ENCODE measurements at regions not wholly inside any gene's neighbourhood (a gene's known extent, or its start where the extent isn't known, plus 50 kb on each side); places are given as distances from the start of the nearest gene placed in this dataset.

DNA sequence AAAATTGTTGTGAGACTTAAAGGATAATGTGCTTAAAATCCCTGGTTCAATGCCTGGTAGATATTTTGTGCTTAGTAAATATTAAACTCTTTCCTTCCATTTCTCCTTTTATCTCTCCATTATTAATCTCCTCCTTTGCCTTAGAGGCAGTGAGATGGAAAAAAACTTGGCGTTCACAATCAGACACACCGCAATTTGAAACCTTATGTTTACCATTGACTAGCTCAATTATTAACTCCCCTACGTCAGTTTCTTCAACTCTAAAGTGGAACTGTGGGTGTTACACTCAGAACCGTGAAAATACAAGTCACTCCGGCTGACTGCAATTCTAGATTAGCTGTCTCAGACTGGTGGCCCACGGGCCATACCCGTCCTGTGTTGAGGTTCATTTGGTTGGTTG lies 327.2 kb downstream of the DEPDC1B start:
- H3K9me3 ChIP-seq = no peaks in the 10 kb centered on the region
- no peak overlapping the region for H3K27ac ChIP-seq (replicated peaks in 1 of 4)
- no peak for DNase-seq (ENCODE audit: extremely low spot score)
- TF ChIP-seq EP300 (IDR thresholded peaks at IDR 0.05) (no peak), POLR2AphosphoS5 (IDR thresholded peaks at IDR 0.05) (no peak), POLR2A (IDR thresholded peaks at IDR 0.05; ENCODE audit: low read depth) (no peak)
- TF ChIP-seq, protein P1, sequence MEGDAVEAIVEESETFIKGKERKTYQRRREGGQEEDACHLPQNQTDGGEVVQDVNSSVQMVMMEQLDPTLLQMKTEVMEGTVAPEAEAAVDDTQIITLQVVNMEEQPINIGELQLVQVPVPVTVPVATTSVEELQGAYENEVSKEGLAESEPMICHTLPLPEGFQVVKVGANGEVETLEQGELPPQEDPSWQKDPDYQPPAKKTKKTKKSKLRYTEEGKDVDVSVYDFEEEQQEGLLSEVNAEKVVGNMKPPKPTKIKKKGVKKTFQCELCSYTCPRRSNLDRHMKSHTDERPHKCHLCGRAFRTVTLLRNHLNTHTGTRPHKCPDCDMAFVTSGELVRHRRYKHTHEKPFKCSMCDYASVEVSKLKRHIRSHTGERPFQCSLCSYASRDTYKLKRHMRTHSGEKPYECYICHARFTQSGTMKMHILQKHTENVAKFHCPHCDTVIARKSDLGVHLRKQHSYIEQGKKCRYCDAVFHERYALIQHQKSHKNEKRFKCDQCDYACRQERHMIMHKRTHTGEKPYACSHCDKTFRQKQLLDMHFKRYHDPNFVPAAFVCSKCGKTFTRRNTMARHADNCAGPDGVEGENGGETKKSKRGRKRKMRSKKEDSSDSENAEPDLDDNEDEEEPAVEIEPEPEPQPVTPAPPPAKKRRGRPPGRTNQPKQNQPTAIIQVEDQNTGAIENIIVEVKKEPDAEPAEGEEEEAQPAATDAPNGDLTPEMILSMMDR (IDR thresholded peaks at IDR 0.05) = no peak
- H3K36me3 ChIP-seq = no peaks in the 10 kb centered on the region
- H3K27me3 ChIP-seq = no peaks in the 10 kb centered on the region
- intact Hi-C loops (cut with DNase I) = no loop called here
- H3K4me1 ChIP-seq = no peaks in the 10 kb centered on the region
- 92% methylated on average over 7 of the region's 7 CpGs for WGBS
- H3K4me3 ChIP-seq = no peak overlapping the region

GRCh38 chr5:60371065-60371464 lies 328.9 kb downstream of the DEPDC1B start:
- WGBS = 89% methylated on average over 7 of the region's 7 CpGs
- H3K4me1 ChIP-seq = peaks cover 0 to 7% (median 2%) of the 10 kb centered on the region in 4 donors
- H3K27ac ChIP-seq (replicated peaks in 1 of 4) = no peak overlapping the region
- intact Hi-C loops (cut with DNase I) = no loop called here
- no peaks in the 10 kb centered on the region for H3K27me3 ChIP-seq
- H3K36me3 ChIP-seq = no peaks in the 10 kb centered on the region
- no peak overlapping the region for H3K4me3 ChIP-seq
- no peak for DNase-seq (ENCODE audit: extremely low spot score)
- no peak for TF ChIP-seq EP300 (IDR thresholded peaks at IDR 0.05)
- no peak for TF ChIP-seq POLR2A (IDR thresholded peaks at IDR 0.05; ENCODE audit: low read depth)
- no peak for TF ChIP-seq POLR2AphosphoS5 (IDR thresholded peaks at IDR 0.05)
- TF ChIP-seq, protein P1 (IDR thresholded peaks at IDR 0.05) = no peak
- no peaks in the 10 kb centered on the region for H3K9me3 ChIP-seq

DNA sequence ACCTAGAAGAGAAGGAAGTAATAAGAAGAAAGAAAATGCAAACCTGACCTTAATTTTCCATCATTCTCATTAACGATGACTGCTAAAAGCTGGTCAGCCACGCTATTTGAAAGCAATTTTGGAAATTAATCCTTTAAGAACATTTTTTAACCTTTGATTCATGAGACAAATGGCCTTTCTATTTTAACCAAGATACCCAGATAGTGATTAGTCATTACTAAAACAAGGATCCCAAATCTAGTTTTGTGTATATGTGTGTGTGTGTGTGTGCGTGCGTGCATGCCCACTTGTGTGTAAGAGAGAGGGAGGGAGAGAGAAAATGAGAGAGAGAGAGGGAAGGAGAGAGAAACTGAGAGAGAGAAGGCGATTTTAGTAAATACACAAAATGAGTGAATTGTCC lies 329.5 kb downstream of the DEPDC1B start:
- no peak for DNase-seq (ENCODE audit: extremely low spot score)
- intact Hi-C loops (cut with DNase I) = no loop called here
- Histone ChIP-seq H3K4me3 (no peak overlapping the region), H3K36me3 (no peaks in the 10 kb centered on the region), H3K27me3 (no peaks in the 10 kb centered on the region), H3K4me1 (peaks cover 0 to 7% (median 2%) of the 10 kb centered on the region in 4 donors), H3K27ac (replicated peaks in 1 of 4) (no peak overlapping the region), H3K9me3 (no peaks in the 10 kb centered on the region)
- TF ChIP-seq EP300 (IDR thresholded peaks at IDR 0.05) (no peak), POLR2A (IDR thresholded peaks at IDR 0.05; ENCODE audit: low read depth) (no peak), POLR2AphosphoS5 (IDR thresholded peaks at IDR 0.05) (no peak)
- TF ChIP-seq, protein P1 (IDR thresholded peaks at IDR 0.05) = no peak
- 81% methylated on average over 5 of the region's 5 CpGs for WGBS

DNA sequence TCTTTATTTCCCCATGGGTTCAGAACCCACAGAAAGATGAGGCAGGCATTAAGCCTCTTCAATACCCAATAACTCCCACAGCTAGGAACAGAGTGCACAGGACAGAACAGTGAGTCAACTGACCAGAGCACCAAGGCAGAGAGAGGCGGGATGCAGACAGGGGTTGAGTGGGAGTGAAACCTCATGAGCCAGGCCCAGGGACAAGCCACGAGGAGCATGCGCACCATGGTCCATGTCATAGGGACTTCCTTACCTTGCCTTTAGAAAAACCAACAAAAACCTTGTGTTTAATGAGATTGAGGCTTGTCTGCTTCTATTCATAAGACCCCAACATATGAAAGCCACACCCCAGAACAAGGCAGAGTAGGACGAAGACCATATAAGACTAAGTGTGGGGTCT lies 330.6 kb downstream of the DEPDC1B start:
- no peak overlapping the region for H3K4me3 ChIP-seq
- WGBS = 96% methylated on average over 4 of the region's 4 CpGs
- intact Hi-C loops (cut with DNase I) = no loop called here
- TF ChIP-seq EP300 (IDR thresholded peaks at IDR 0.05) = no peak
- TF ChIP-seq POLR2AphosphoS5 (IDR thresholded peaks at IDR 0.05) = no peak
- TF ChIP-seq POLR2A (IDR thresholded peaks at IDR 0.05; ENCODE audit: low read depth) = no peak
- TF ChIP-seq, protein P1 (IDR thresholded peaks at IDR 0.05) = no peak
- no peaks in the 10 kb centered on the region for H3K9me3 ChIP-seq
- H3K27me3 ChIP-seq = no peaks in the 10 kb centered on the region
- H3K27ac ChIP-seq (replicated peaks in 1 of 4) = no peak overlapping the region
- no peak for DNase-seq (ENCODE audit: extremely low spot score)
- H3K4me1 ChIP-seq = peaks cover 0 to 7% (median 2%) of the 10 kb centered on the region in 4 donors
- no peaks in the 10 kb centered on the region for H3K36me3 ChIP-seq

DNA sequence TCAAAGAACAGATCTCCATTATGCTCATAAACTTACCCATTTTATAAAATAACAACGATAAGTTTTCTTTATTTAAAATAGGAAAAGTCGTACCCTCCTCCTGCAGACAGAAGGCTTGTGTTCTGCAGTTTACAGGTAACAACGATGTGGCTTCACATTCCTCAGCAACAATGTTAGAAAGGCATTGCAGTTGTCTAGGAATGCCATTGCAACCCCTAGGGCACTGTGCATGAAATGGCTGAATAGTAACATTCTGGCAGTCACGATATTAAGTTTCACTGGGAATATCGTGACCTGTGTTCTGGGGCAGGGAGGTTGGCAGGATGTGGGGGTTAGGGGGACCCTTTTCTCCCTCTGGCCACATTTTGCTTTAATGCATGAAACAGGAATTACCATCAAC lies 331.9 kb downstream of the DEPDC1B start:
- H3K36me3 ChIP-seq = no peaks in the 10 kb centered on the region
- no peak for DNase-seq (ENCODE audit: extremely low spot score)
- TF ChIP-seq EP300 (IDR thresholded peaks at IDR 0.05) (no peak), POLR2A (IDR thresholded peaks at IDR 0.05; ENCODE audit: low read depth) (no peak), POLR2AphosphoS5 (IDR thresholded peaks at IDR 0.05) (no peak)
- TF ChIP-seq, protein P1 (IDR thresholded peaks at IDR 0.05) = no peak
- intact Hi-C loops (cut with DNase I) = no loop called here
- no peaks in the 10 kb centered on the region for H3K27me3 ChIP-seq
- H3K4me3 ChIP-seq = no peak overlapping the region
- no peak overlapping the region for H3K27ac ChIP-seq (replicated peaks in 1 of 4)
- WGBS = 91% methylated on average over 5 of the region's 5 CpGs
- peaks cover 0 to 7% (median 2%) of the 10 kb centered on the region in 4 donors for H3K4me1 ChIP-seq
- no peaks in the 10 kb centered on the region for H3K9me3 ChIP-seq
